SK-N-SH (cell line): ENCODE measurements at regions not wholly inside any gene's neighbourhood (a gene's known extent, or its start where the extent isn't known, plus 50 kb on each side); places are given as distances from the start of the nearest gene placed in this dataset.

Experiments used
- SMC3 ChIP-seq: IDR thresholded peaks from 2 replicates; pipeline ENCODE4 v1.6.1; 2012; ENCODE audit warnings: low read depth, low read length, improper control_type of control experiment
- TF ChIP-seq, protein P1 (sequence below): fragments of 200-600 bp; sonication (generic); IDR thresholded peaks from 2 replicates; pipeline ENCODE4 v1.6.1; 2017; ENCODE audit warnings: antibody characterized with exemption, mild to moderate bottlenecking, moderate library complexity

DNA sequence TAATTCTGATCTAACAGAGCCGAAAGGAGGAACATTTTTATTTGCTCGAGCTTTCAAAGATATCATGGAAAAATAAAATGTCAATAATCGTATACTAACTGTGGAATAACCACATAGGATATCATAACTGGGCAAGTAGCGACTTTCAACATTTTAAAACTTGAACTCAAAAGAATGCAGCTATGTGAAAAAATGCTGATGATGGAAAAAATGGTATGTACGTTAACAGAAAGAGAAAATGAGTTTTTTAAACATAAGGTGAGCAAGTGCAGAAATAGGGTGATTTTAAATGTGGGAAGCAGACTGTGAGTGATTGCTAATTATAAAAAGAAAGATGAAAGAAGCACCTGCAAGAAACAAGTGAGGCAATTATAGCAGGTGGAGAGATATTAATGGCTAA, 238.3 kb upstream of the HSF2 start:
- no peak for TF ChIP-seq SMC3
- TF ChIP-seq, protein P1, sequence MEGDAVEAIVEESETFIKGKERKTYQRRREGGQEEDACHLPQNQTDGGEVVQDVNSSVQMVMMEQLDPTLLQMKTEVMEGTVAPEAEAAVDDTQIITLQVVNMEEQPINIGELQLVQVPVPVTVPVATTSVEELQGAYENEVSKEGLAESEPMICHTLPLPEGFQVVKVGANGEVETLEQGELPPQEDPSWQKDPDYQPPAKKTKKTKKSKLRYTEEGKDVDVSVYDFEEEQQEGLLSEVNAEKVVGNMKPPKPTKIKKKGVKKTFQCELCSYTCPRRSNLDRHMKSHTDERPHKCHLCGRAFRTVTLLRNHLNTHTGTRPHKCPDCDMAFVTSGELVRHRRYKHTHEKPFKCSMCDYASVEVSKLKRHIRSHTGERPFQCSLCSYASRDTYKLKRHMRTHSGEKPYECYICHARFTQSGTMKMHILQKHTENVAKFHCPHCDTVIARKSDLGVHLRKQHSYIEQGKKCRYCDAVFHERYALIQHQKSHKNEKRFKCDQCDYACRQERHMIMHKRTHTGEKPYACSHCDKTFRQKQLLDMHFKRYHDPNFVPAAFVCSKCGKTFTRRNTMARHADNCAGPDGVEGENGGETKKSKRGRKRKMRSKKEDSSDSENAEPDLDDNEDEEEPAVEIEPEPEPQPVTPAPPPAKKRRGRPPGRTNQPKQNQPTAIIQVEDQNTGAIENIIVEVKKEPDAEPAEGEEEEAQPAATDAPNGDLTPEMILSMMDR = no peak
